WTC11 (cell line): ENCODE measurements at regions not wholly inside any gene's neighbourhood (a gene's known extent, or its start where the extent isn't known, plus 50 kb on each side); places are given as distances from the start of the nearest gene placed in this dataset.

Source experiments
- ATAC-seq: fragments of 200-7000 bp; cut with Tn5 transposase; 2 replicates; pipeline ENCODE4 v1.10.0; 2021; ENCODE audit warnings: mild to moderate bottlenecking, moderate library complexity
- CTCF ChIA-PET: fragments of 300-600 bp; sonication (Branson Sonifier 250); formaldehyde crosslinking; loops from one replicate; lab custom pipeline; 2021; ENCODE audit warnings: antibody characterized with exemption; lab: Charles Lee
- POLR2A ChIA-PET: fragments of 350-600 bp; sonication (Branson Sonifier 250); formaldehyde crosslinking; loops from one replicate; lab custom pipeline; 2021; ENCODE audit warnings: antibody characterized with exemption; lab: Charles Lee
- DNase-seq: peaks from one replicate; pipeline ENCODE4 v3.0.0; 2021; ENCODE audit warnings: low spot score
- H3K27ac Mint-ChIP-seq: 2 replicates; pipeline ENCODE4 v1.8.0; 2021; ENCODE audit warnings: mixed read lengths
- H3K27me3 Mint-ChIP-seq: 2 replicates; pipeline ENCODE4 v1.8.0; 2021; ENCODE audit warnings: low read depth, mild to moderate bottlenecking, moderate library complexity, mixed read lengths
- H3K36me3 Mint-ChIP-seq: 2 replicates; pipeline ENCODE4 v1.8.0; 2021; ENCODE audit warnings: mixed read lengths
- H3K4me1 Mint-ChIP-seq: 2 replicates; pipeline ENCODE4 v1.8.0; 2022; ENCODE audit warnings: mixed read lengths
- H3K4me3 Mint-ChIP-seq: 2 replicates; pipeline ENCODE4 v1.8.0; 2021; ENCODE audit warnings: mild to moderate bottlenecking, moderate library complexity, mixed read lengths
- H3K9me3 Mint-ChIP-seq: 2 replicates; pipeline ENCODE4 v1.8.0; 2021; ENCODE audit warnings: mixed read lengths
- EMX1 ChIP-seq: fragments of 250-450 bp; sonication (Bioruptor Pico); IDR thresholded peaks from 2 replicates; pipeline ENCODE4 v1.8.0; 2021; ENCODE audit warnings: mild to moderate bottlenecking
- ESRRA ChIP-seq: sonication (generic); formaldehyde crosslinking; IDR thresholded peaks from 2 replicates; pipeline ENCODE4 v1.8.1; 2022; ENCODE audit warnings: mild to moderate bottlenecking, missing genetic modification reagents, borderline replicate concordance
- FOXP1 ChIP-seq: sonication (generic); formaldehyde crosslinking; IDR thresholded peaks from 2 replicates; pipeline ENCODE4 v1.8.0; 2022; ENCODE audit warnings: missing genetic modification reagents, mild to moderate bottlenecking, moderate library complexity, borderline replicate concordance
- GTF2I ChIP-seq: fragments of 250-450 bp; sonication (Bioruptor Pico); conservative IDR thresholded peaks from 2 replicates; pipeline ENCODE4 v1.4.0; 2021; ENCODE audit warnings: mild to moderate bottlenecking
- HMGA2 ChIP-seq: fragments of 250-450 bp; sonication (Bioruptor Pico); IDR thresholded peaks from 2 replicates; pipeline ENCODE4 v1.4.0; 2021; ENCODE audit warnings: mild to moderate bottlenecking, moderate library complexity
- IRF2 ChIP-seq: sonication (generic); formaldehyde crosslinking; IDR thresholded peaks from 2 replicates; pipeline ENCODE4 v1.8.0; 2022; ENCODE audit warnings: low read depth, missing genetic modification reagents, borderline replicate concordance
- NFYB ChIP-seq: sonication (generic); formaldehyde crosslinking; conservative IDR thresholded peaks from 2 replicates; pipeline ENCODE4 v1.8.0; 2022; ENCODE audit warnings: low read depth, missing genetic modification reagents
- NR3C1 ChIP-seq: sonication (generic); formaldehyde crosslinking; conservative IDR thresholded peaks from 2 replicates; pipeline ENCODE4 v1.8.1; 2023; ENCODE audit warnings: low read depth, mild to moderate bottlenecking, missing genetic modification reagents
- TEAD4 ChIP-seq: sonication (generic); formaldehyde crosslinking; IDR thresholded peaks from 2 replicates; pipeline ENCODE4 v1.8.0; 2022; ENCODE audit warnings: mild to moderate bottlenecking, missing genetic modification reagents
- ZNF317 ChIP-seq: sonication (generic); formaldehyde crosslinking; IDR thresholded peaks from 2 replicates; pipeline ENCODE4 v1.8.1; 2023; ENCODE audit warnings: low read depth, mild to moderate bottlenecking, moderate library complexity, missing genetic modification reagents, borderline replicate concordance
- ZNF396 ChIP-seq: fragments of 250-450 bp; sonication (Bioruptor Pico); IDR thresholded peaks from 2 replicates; pipeline ENCODE4 v1.8.0; 2021; ENCODE audit warnings: mild to moderate bottlenecking, moderate library complexity, borderline replicate concordance
- ZNF416 ChIP-seq: fragments of 250-450 bp; sonication (Bioruptor Pico); IDR thresholded peaks from 2 replicates; pipeline ENCODE4 v1.9.0; 2021; ENCODE audit warnings: mild to moderate bottlenecking, inconsistent platforms
- TF ChIP-seq, protein P1 (sequence below): sonication (generic); formaldehyde crosslinking; IDR thresholded peaks from 2 replicates; pipeline ENCODE4 v1.8.1; 2023; ENCODE audit warnings: mild to moderate bottlenecking, moderate library complexity, missing genetic modification reagents
- TF ChIP-seq, protein P2 (sequence below): fragments of 250-450 bp; sonication (Bioruptor Pico); IDR thresholded peaks from 2 replicates; pipeline ENCODE4 v1.8.0; 2021; ENCODE audit warnings: mild to moderate bottlenecking
- TF ChIP-seq, protein P3 (sequence below): fragments of 250-450 bp; sonication (Bioruptor Pico); IDR thresholded peaks from 2 replicates; pipeline ENCODE4 v1.9.0; 2021; ENCODE audit warnings: mild to moderate bottlenecking
- TF ChIP-seq, protein P4 (sequence below): fragments of 250-450 bp; sonication (Bioruptor Pico); IDR thresholded peaks from 2 replicates; pipeline ENCODE4 v2.1.2; 2022; ENCODE audit warnings: mild to moderate bottlenecking, moderate library complexity
- TF ChIP-seq, protein P5 (sequence below): sonication (generic); formaldehyde crosslinking; conservative IDR thresholded peaks from 2 replicates; pipeline ENCODE4 v1.8.1; 2023; ENCODE audit warnings: mild to moderate bottlenecking, low read depth, missing genetic modification reagents, moderate library complexity
- TF ChIP-seq, protein P6 (sequence below): sonication (generic); formaldehyde crosslinking; IDR thresholded peaks from 2 replicates; pipeline ENCODE4 v1.8.0; 2023; ENCODE audit warnings: missing genetic modification reagents
- TF ChIP-seq, protein P7 (sequence below): fragments of 250-450 bp; sonication (Bioruptor Pico); IDR thresholded peaks from 2 replicates; pipeline ENCODE4 v1.9.0; 2021; ENCODE audit warnings: moderate library complexity, mild to moderate bottlenecking, inconsistent platforms, borderline replicate concordance

DNA sequence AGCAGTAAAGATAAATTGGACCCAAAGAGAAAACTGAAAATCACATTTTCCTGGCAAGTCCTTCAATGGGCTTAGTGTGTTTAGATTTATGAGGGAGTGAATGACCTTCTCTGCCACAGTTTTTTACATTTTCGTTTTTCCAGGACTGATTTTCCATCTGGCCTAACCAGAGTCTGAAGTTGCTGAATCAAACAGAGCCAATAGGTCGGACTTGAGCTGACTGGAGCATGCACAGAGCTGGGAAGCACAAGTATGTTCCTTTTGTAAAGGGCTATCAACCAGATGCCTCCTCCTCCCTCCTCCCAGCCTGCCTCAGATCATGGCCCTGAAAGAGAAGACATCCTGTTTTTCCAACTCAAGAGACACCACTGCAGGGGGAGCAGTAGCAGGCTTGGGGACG is 126.0 kb upstream of the ANKRD1 start:
- CTCF ChIA-PET = no interaction called here
- DNase-seq (no peak), ATAC-seq (peak; percentile 44; the same call in 1 of the 2 replicates)
- H3K4me1 Mint-ChIP-seq = peaks cover 16% of the 10 kb centered on the region
- H3K36me3 Mint-ChIP-seq = no peaks in the 10 kb centered on the region
- no peak overlapping the region for H3K4me3 Mint-ChIP-seq
- H3K27me3 Mint-ChIP-seq = peaks cover 6% of the 10 kb centered on the region
- POLR2A ChIA-PET = no interaction called here
- H3K9me3 Mint-ChIP-seq = no peaks in the 10 kb centered on the region
- TF ChIP-seq NFYB = no peak
- TF ChIP-seq, protein P1, sequence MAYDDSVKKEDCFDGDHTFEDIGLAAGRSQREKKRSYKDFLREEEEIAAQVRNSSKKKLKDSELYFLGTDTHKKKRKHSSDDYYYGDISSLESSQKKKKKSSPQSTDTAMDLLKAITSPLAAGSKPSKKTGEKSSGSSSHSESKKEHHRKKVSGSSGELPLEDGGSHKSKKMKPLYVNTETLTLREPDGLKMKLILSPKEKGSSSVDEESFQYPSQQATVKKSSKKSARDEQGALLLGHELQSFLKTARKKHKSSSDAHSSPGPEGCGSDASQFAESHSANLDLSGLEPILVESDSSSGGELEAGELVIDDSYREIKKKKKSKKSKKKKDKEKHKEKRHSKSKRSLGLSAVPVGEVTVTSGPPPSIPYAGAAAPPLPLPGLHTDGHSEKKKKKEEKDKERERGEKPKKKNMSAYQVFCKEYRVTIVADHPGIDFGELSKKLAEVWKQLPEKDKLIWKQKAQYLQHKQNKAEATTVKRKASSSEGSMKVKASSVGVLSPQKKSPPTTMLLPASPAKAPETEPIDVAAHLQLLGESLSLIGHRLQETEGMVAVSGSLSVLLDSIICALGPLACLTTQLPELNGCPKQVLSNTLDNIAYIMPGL (CRISPR knock-in tag) = no peak
- no peak for TF ChIP-seq FOXP1 (CRISPR knock-in tag)
- no peak for TF ChIP-seq HMGA2
- TF ChIP-seq ESRRA (CRISPR knock-in tag) = no peak
- no peak for TF ChIP-seq EMX1 (CRISPR knock-in tag)
- TF ChIP-seq, protein P2, sequence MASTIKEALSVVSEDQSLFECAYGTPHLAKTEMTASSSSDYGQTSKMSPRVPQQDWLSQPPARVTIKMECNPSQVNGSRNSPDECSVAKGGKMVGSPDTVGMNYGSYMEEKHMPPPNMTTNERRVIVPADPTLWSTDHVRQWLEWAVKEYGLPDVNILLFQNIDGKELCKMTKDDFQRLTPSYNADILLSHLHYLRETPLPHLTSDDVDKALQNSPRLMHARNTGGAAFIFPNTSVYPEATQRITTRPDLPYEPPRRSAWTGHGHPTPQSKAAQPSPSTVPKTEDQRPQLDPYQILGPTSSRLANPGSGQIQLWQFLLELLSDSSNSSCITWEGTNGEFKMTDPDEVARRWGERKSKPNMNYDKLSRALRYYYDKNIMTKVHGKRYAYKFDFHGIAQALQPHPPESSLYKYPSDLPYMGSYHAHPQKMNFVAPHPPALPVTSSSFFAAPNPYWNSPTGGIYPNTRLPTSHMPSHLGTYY (CRISPR knock-in tag) = no peak
- TF ChIP-seq, protein P3, sequence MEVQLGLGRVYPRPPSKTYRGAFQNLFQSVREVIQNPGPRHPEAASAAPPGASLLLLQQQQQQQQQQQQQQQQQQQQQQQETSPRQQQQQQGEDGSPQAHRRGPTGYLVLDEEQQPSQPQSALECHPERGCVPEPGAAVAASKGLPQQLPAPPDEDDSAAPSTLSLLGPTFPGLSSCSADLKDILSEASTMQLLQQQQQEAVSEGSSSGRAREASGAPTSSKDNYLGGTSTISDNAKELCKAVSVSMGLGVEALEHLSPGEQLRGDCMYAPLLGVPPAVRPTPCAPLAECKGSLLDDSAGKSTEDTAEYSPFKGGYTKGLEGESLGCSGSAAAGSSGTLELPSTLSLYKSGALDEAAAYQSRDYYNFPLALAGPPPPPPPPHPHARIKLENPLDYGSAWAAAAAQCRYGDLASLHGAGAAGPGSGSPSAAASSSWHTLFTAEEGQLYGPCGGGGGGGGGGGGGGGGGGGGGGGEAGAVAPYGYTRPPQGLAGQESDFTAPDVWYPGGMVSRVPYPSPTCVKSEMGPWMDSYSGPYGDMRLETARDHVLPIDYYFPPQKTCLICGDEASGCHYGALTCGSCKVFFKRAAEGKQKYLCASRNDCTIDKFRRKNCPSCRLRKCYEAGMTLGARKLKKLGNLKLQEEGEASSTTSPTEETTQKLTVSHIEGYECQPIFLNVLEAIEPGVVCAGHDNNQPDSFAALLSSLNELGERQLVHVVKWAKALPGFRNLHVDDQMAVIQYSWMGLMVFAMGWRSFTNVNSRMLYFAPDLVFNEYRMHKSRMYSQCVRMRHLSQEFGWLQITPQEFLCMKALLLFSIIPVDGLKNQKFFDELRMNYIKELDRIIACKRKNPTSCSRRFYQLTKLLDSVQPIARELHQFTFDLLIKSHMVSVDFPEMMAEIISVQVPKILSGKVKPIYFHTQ (CRISPR knock-in tag) = no peak
- TF ChIP-seq NR3C1 = no peak
- TF ChIP-seq, protein P4, sequence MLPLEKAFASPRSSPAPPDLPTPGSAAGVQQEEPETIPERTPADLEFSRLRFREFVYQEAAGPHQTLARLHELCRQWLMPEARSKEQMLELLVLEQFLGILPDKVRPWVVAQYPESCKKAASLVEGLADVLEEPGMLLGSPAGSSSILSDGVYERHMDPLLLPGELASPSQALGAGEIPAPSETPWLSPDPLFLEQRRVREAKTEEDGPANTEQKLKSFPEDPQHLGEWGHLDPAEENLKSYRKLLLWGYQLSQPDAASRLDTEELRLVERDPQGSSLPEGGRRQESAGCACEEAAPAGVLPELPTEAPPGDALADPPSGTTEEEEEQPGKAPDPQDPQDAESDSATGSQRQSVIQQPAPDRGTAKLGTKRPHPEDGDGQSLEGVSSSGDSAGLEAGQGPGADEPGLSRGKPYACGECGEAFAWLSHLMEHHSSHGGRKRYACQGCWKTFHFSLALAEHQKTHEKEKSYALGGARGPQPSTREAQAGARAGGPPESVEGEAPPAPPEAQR (CRISPR knock-in tag) = no peak
- TF ChIP-seq, protein P5, sequence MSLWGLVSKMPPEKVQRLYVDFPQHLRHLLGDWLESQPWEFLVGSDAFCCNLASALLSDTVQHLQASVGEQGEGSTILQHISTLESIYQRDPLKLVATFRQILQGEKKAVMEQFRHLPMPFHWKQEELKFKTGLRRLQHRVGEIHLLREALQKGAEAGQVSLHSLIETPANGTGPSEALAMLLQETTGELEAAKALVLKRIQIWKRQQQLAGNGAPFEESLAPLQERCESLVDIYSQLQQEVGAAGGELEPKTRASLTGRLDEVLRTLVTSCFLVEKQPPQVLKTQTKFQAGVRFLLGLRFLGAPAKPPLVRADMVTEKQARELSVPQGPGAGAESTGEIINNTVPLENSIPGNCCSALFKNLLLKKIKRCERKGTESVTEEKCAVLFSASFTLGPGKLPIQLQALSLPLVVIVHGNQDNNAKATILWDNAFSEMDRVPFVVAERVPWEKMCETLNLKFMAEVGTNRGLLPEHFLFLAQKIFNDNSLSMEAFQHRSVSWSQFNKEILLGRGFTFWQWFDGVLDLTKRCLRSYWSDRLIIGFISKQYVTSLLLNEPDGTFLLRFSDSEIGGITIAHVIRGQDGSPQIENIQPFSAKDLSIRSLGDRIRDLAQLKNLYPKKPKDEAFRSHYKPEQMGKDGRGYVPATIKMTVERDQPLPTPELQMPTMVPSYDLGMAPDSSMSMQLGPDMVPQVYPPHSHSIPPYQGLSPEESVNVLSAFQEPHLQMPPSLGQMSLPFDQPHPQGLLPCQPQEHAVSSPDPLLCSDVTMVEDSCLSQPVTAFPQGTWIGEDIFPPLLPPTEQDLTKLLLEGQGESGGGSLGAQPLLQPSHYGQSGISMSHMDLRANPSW = no peak
- no peak for TF ChIP-seq TEAD4 (CRISPR knock-in tag)
- no peak for TF ChIP-seq ZNF317
- TF ChIP-seq ZNF396 (CRISPR knock-in tag) = no peak
- no peak overlapping the region for H3K27ac Mint-ChIP-seq

DNA sequence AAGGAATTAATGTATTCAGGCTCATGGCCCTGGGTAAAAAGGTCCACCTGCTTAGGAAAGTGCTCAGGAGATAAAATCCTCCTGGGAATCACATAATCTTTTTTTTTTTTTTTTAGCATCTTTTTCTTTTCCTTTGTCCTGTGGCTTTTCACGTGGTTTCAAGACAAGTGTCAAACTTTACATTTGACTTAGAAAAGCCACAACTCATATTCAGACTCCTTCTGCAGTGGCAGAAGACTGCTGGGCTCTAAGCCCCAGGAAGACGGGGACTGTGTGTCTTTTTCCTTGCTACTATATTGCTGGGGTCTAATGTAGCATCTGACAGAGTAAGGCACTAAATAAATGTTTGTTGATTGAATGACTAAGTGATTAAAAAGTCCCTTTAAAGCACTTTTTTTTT is 127.5 kb upstream of the ANKRD1 start:
- no peak for DNase-seq
- ChIA-PET CTCF (no interaction called here), POLR2A (no interaction called here)
- H3K4me1 Mint-ChIP-seq = peaks cover 16% of the 10 kb centered on the region
- H3K27me3 Mint-ChIP-seq = no peaks in the 10 kb centered on the region
- H3K9me3 Mint-ChIP-seq = no peaks in the 10 kb centered on the region
- no peak overlapping the region for H3K27ac Mint-ChIP-seq
- H3K4me3 Mint-ChIP-seq = no peak overlapping the region
- ATAC-seq = no peak
- H3K36me3 Mint-ChIP-seq = no peaks in the 10 kb centered on the region
- TF ChIP-seq ZNF416 (CRISPR knock-in tag) (no peak), ESRRA (CRISPR knock-in tag) (no peak), GTF2I (no peak), IRF2 (no peak)
- TF ChIP-seq, protein P3 (CRISPR knock-in tag) = no peak
- TF ChIP-seq, protein P6, sequence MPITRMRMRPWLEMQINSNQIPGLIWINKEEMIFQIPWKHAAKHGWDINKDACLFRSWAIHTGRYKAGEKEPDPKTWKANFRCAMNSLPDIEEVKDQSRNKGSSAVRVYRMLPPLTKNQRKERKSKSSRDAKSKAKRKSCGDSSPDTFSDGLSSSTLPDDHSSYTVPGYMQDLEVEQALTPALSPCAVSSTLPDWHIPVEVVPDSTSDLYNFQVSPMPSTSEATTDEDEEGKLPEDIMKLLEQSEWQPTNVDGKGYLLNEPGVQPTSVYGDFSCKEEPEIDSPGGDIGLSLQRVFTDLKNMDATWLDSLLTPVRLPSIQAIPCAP (CRISPR knock-in tag) = no peak
- TF ChIP-seq, protein P1 (CRISPR knock-in tag) = no peak
- TF ChIP-seq, protein P7, sequence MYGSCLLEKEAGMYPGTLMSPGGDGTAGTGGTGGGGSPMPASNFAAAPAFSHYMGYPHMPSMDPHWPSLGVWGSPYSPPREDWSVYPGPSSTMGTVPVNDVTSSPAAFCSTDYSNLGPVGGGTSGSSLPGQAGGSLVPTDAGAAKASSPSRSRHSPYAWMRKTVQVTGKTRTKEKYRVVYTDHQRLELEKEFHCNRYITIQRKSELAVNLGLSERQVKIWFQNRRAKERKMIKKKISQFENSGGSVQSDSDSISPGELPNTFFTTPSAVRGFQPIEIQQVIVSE (CRISPR knock-in tag) = no peak
